Activated effector memory CD4-positive, alpha-beta T cell treated with anti-CD3 and anti-CD28 coated beads, Interleukin-2, amount 50 U/mL, for 16 hours (primary cell): ENCODE measurements at regions not wholly inside any gene's neighbourhood (a gene's known extent, or its start where the extent isn't known, plus 50 kb on each side); places are given as distances from the start of the nearest gene placed in this dataset.

ENCODE experiments used
- DNase-seq: peaks from one replicate; pipeline ENCODE4 v3.0.0-alpha.2; 2020

GRCh38 chr5:30040488-30041118 lies 1152.9 kb upstream of the CDH6 start:
- DNase-seq = no peak

GRCh38 chr5:30039379-30039778 lies 1154.1 kb upstream of the CDH6 start:
- DNase-seq = no peak

GRCh38 chr5:30034870-30035269 lies 1158.6 kb upstream of the CDH6 start:
- DNase-seq = no peak

- no peak for DNase-seq
Measured at GRCh38 chr5:30030101-30030500, 1163.4 kb upstream of the CDH6 start.

- DNase-seq = no peak
Measured at GRCh38 chr5:30001826-30002225, 1191.7 kb upstream of the CDH6 start.

GRCh38 chr5:30000231-30000630 lies 1193.3 kb upstream of the CDH6 start:
- no peak for DNase-seq

- no peak for DNase-seq
Measured at GRCh38 chr5:29995154-29995553, 1198.3 kb upstream of the CDH6 start.

GRCh38 chr5:29994519-29994918 lies 1199.0 kb upstream of the CDH6 start:
- DNase-seq = no peak

GRCh38 chr5:29993286-29993685 lies 1200.2 kb upstream of the CDH6 start:
- DNase-seq = no peak

GRCh38 chr5:29992248-29992647 lies 1201.2 kb upstream of the CDH6 start:
- DNase-seq = no peak

GRCh38 chr5:29990681-29991080 lies 1202.8 kb upstream of the CDH6 start:
- DNase-seq = no peak

GRCh38 chr5:29984156-29984540 lies 1209.3 kb upstream of the CDH6 start:
- DNase-seq = no peak

- DNase-seq = no peak
Measured at GRCh38 chr5:29983528-29984155, 1209.8 kb upstream of the CDH6 start.

- DNase-seq = no peak
Measured at GRCh38 chr5:29982457-29982856, 1211.0 kb upstream of the CDH6 start.

GRCh38 chr5:29972597-29972996 lies 1220.9 kb upstream of the CDH6 start:
- no peak for DNase-seq

- no peak for DNase-seq
Measured at GRCh38 chr5:29963956-29964355, 1229.5 kb upstream of the CDH6 start.

- DNase-seq = no peak
Measured at GRCh38 chr5:29960323-29960722, 1233.2 kb upstream of the CDH6 start.

GRCh38 chr5:29950416-29951145 lies 1242.9 kb upstream of the CDH6 start:
- DNase-seq = no peak

- DNase-seq = no peak
Measured at GRCh38 chr5:29949301-29949872, 1244.1 kb upstream of the CDH6 start.

GRCh38 chr5:29944327-29944726 lies 1249.2 kb upstream of the CDH6 start:
- no peak for DNase-seq

- no peak for DNase-seq
Measured at GRCh38 chr5:29942089-29942488, 1251.4 kb upstream of the CDH6 start.

- no peak for DNase-seq
Measured at GRCh38 chr5:29939988-29940387, 1253.5 kb upstream of the CDH6 start.

GRCh38 chr5:29935371-29935770 lies 1258.1 kb upstream of the CDH6 start:
- no peak for DNase-seq

- no peak for DNase-seq
Measured at GRCh38 chr5:29930316-29930715, 1263.2 kb upstream of the CDH6 start.
